IMR-90 (cell line): ENCODE measurements at regions not wholly inside any gene's neighbourhood (a gene's known extent, or its start where the extent isn't known, plus 50 kb on each side); places are given as distances from the start of the nearest gene placed in this dataset.

ENCODE experiments used
- ATAC-seq: fragments of 200-7000 bp; cut with Tn5 transposase; 2 replicates; pipeline ENCODE4 v1.9.1; 2020; ENCODE audit warnings: low read depth, mild to moderate bottlenecking, moderate library complexity
- BruUV-seq: library from RNA; stranded (reverse); fragments of 400-500 nt; replicated peaks from 2 replicates; lab custom pipeline; 2021; lab: Mats Ljungman, UMichigan
- CTCF ChIA-PET: fragments of 300-600 bp; formaldehyde crosslinking; extraction: SDS; loops from one replicate; lab custom pipeline; 2021; ENCODE audit warnings: antibody characterized with exemption; lab: Yijun Ruan, JAX
- POLR2A ChIA-PET: fragments of 300-600 bp; sonication (Branson Sonifier 250); formaldehyde crosslinking; loops from one replicate; lab custom pipeline; 2022; ENCODE audit warnings: antibody characterized with exemption; ENCODE audit not compliant: unreplicated experiment; lab: Charles Lee
- DNase-seq: peaks from one replicate; pipeline ENCODE4 v3.0.0; 2013
- H2AFZ ChIP-seq: replicated peaks from 2 replicates; pipeline ENCODE3; 2013; ENCODE audit warnings: low read length, mild to moderate bottlenecking; ENCODE audit not compliant: poor library complexity
- H2AK5ac ChIP-seq: 2 replicates; pipeline ENCODE4 v1.6.1; 2013; ENCODE audit warnings: low read depth, low read length, inconsistent platforms
- H2AK9ac ChIP-seq: replicated peaks from 2 replicates; pipeline ENCODE3; 2013; ENCODE audit warnings: mild to moderate bottlenecking, low read depth, low read length, moderate library complexity; ENCODE audit not compliant: poor library complexity
- H2BK120ac ChIP-seq: 2 replicates; pipeline ENCODE4 v1.6.1; 2013; ENCODE audit warnings: low read depth, low read length, inconsistent platforms
- H2BK15ac ChIP-seq: 3 replicates; pipeline ENCODE4 v1.6.1; 2013; ENCODE audit warnings: low read depth, low read length, inconsistent platforms
- H2BK20ac ChIP-seq: 2 replicates; pipeline ENCODE4 v1.6.1; 2013; ENCODE audit warnings: low read depth, mild to moderate bottlenecking, inconsistent platforms, low read length, moderate library complexity
- H2BK5ac ChIP-seq: 2 replicates; pipeline ENCODE4 v1.6.1; 2013; ENCODE audit warnings: mild to moderate bottlenecking, low read depth, low read length, inconsistent platforms; ENCODE audit not compliant: poor library complexity, severe bottlenecking
- H3K14ac ChIP-seq: replicated peaks from 2 replicates; pipeline ENCODE4 v1.6.1; 2013; ENCODE audit warnings: low read depth, low read length, inconsistent platforms
- H3K18ac ChIP-seq: 2 replicates; pipeline ENCODE4 v1.6.1; 2013; ENCODE audit warnings: low read depth, low read length, control low read depth
- H3K23ac ChIP-seq: 2 replicates; pipeline ENCODE4 v1.6.1; 2013; ENCODE audit warnings: low read depth, low read length, inconsistent platforms
- H3K27ac ChIP-seq: 2 replicates; pipeline ENCODE4 v1.5.1; 2013; ENCODE audit warnings: mild to moderate bottlenecking, control low read depth, low read length; ENCODE audit not compliant: insufficient read depth
- H3K27me3 ChIP-seq: 2 replicates; pipeline ENCODE4 v1.6.1; 2013; ENCODE audit warnings: low read length; ENCODE audit not compliant: control insufficient read depth, insufficient read depth
- H3K36me3 ChIP-seq: 2 replicates; pipeline ENCODE4 v1.6.1; 2013; ENCODE audit warnings: low read length, mixed read lengths; ENCODE audit not compliant: control insufficient read depth, insufficient read depth
- H3K4ac ChIP-seq: 2 replicates; pipeline ENCODE4 v1.6.1; 2013; ENCODE audit warnings: low read depth, low read length, inconsistent platforms
- H3K4me1 ChIP-seq: 2 replicates; pipeline ENCODE4 v1.6.1; 2013; ENCODE audit warnings: low read length, mixed read lengths; ENCODE audit not compliant: control insufficient read depth, insufficient read depth
- H3K4me2 ChIP-seq: 2 replicates; pipeline ENCODE4 v1.6.1; 2013; ENCODE audit warnings: low read depth, mild to moderate bottlenecking, control low read depth, low read length, moderate library complexity
- H3K4me3 ChIP-seq: 2 replicates; pipeline ENCODE4 v1.5.1; 2013; ENCODE audit warnings: low read depth, mild to moderate bottlenecking, control low read depth, low read length, moderate library complexity; ENCODE audit not compliant: insufficient read depth
- H3K56ac ChIP-seq: 2 replicates; pipeline ENCODE4 v1.6.1; 2013; ENCODE audit warnings: low read length, inconsistent platforms; ENCODE audit not compliant: insufficient read depth; ENCODE audit errors: extremely low read depth
- H3K79me1 ChIP-seq, 2 experiments: 2 replicates each; pipeline ENCODE4 v1.6.1; 2013; ENCODE audit warnings: low read length in 2 of 2, inconsistent platforms in 1 of 2, low read depth in 1 of 2
- H3K9ac ChIP-seq: 2 replicates; pipeline ENCODE4 v1.6.1; 2013; ENCODE audit warnings: low read depth, low read length, control low read depth
- H3K9me1 ChIP-seq: 2 replicates; pipeline ENCODE4 v1.6.1; 2013; ENCODE audit warnings: low read length, inconsistent platforms; ENCODE audit not compliant: insufficient read depth
- H3K9me3 ChIP-seq: 2 replicates; pipeline ENCODE4 v1.6.1; 2013; ENCODE audit warnings: low read length; ENCODE audit not compliant: control insufficient read depth, insufficient read depth
- H4K20me1 ChIP-seq: 2 replicates; pipeline ENCODE4 v1.6.1; 2013; ENCODE audit warnings: low read length, inconsistent platforms; ENCODE audit not compliant: insufficient read depth
- H4K5ac ChIP-seq: 2 replicates; pipeline ENCODE4 v1.6.1; 2013; ENCODE audit warnings: mild to moderate bottlenecking, low read depth, low read length, control low read depth
- H4K8ac ChIP-seq, 2 experiments: 2 replicates each; pipeline ENCODE4 v1.6.1; 2013; ENCODE audit warnings: low read depth in 2 of 2, low read length in 2 of 2, control low read depth in 1 of 2, inconsistent platforms in 1 of 2
- H4K91ac ChIP-seq: 2 replicates; pipeline ENCODE4 v1.6.1; 2013; ENCODE audit warnings: low read depth, low read length, inconsistent platforms; ENCODE audit not compliant: insufficient read depth
- BHLHE40 ChIP-seq: fragments of 150-350 bp; IDR thresholded peaks from 2 replicates; pipeline ENCODE4 v1.6.1; 2016; ENCODE audit warnings: mild to moderate bottlenecking, low read depth, low read length
- CEBPB ChIP-seq: IDR thresholded peaks from 2 replicates; pipeline ENCODE4 v1.6.1; 2012; ENCODE audit warnings: low read depth, low read length, improper control_type of control experiment
- FOS ChIP-seq: fragments of 150-350 bp; IDR thresholded peaks from 2 replicates; pipeline ENCODE4 v1.6.1; 2016; ENCODE audit warnings: low read depth, low read length
- MAFK ChIP-seq: IDR thresholded peaks from 2 replicates; pipeline ENCODE4 v1.6.1; 2012; ENCODE audit warnings: low read depth, low read length, improper control_type of control experiment
- MAZ ChIP-seq: IDR thresholded peaks from 2 replicates; pipeline ENCODE4 v1.6.1; 2012; ENCODE audit warnings: low read depth, mild to moderate bottlenecking, low read length, improper control_type of control experiment, moderate library complexity, borderline replicate concordance
- MXI1 ChIP-seq: IDR thresholded peaks from 2 replicates; pipeline ENCODE4 v1.6.1; 2012; ENCODE audit warnings: low read depth, mild to moderate bottlenecking, low read length, moderate library complexity, borderline replicate concordance
- RAD21 ChIP-seq: IDR thresholded peaks from 2 replicates; pipeline ENCODE4 v1.6.1; 2012; ENCODE audit warnings: low read length, improper control_type of control experiment
- RCOR1 ChIP-seq: IDR thresholded peaks from 2 replicates; pipeline ENCODE4 v1.6.1; 2012; ENCODE audit warnings: mild to moderate bottlenecking, low read length, improper control_type of control experiment; ENCODE audit not compliant: insufficient replicate concordance
- RFX5 ChIP-seq: IDR thresholded peaks from 2 replicates; pipeline ENCODE4 v1.8.0; 2012; ENCODE audit warnings: low read depth, mild to moderate bottlenecking, low read length, moderate library complexity
- SMC3 ChIP-seq: fragments of 150-350 bp; IDR thresholded peaks from 2 replicates; pipeline ENCODE4 v1.6.1; 2016; ENCODE audit warnings: low read depth, mild to moderate bottlenecking, antibody characterized with exemption, low read length, moderate library complexity
- WGBS, 2 experiments: methylation state at CpG; one replicate each; pipeline versions ENCODE4 v1.1.5 to v1.1.7; 2013; ENCODE audit warnings: missing lambda C conversion rate in 2 of 2; ENCODE audit not compliant: insufficient read length in 1 of 2; ENCODE audit errors: extremely low coverage in 2 of 2; 5-methylcytosine and 5-hydroxymethylcytosine counted together
- dilution Hi-C: fragments of 300-500 bp; cut with HindIII; formaldehyde crosslinking; loops from one replicate; pipeline ENCODE4 v1.14.3; 2018; ENCODE audit warnings: low sequenced_read_pairs; ENCODE audit not compliant: unreplicated experiment
- in situ Hi-C: fragments of 300-500 bp; cut with MboI; formaldehyde crosslinking; loops from 3 replicates; pipeline ENCODE4 v1.14.3; 2019; ENCODE audit warnings: low sequenced_read_pairs, inconsistent platforms, mixed read lengths
- intact Hi-C: fragments of 100-400 bp; cut with micrococcal nuclease; formaldehyde crosslinking; loops from 2 replicates; pipeline ENCODE4 v1.10.0; 2022
- TF ChIP-seq, protein P1 (sequence below): conservative IDR thresholded peaks from 2 replicates; pipeline ENCODE4 v1.5.1; 2012; ENCODE audit warnings: mild to moderate bottlenecking, low read depth, low read length, improper control_type of control experiment
- TF ChIP-seq, protein P2 (sequence below): fragments of 150-350 bp; IDR thresholded peaks from 2 replicates; pipeline ENCODE4 v1.6.1; 2016; ENCODE audit warnings: low read depth, mild to moderate bottlenecking, low read length, moderate library complexity, borderline replicate concordance
- TF ChIP-seq, protein P3 (sequence below): fragments of 150-350 bp; IDR thresholded peaks from 2 replicates; pipeline ENCODE4 v1.6.1; 2017; ENCODE audit warnings: mild to moderate bottlenecking, antibody characterized with exemption, low read length, low read depth

DNA sequence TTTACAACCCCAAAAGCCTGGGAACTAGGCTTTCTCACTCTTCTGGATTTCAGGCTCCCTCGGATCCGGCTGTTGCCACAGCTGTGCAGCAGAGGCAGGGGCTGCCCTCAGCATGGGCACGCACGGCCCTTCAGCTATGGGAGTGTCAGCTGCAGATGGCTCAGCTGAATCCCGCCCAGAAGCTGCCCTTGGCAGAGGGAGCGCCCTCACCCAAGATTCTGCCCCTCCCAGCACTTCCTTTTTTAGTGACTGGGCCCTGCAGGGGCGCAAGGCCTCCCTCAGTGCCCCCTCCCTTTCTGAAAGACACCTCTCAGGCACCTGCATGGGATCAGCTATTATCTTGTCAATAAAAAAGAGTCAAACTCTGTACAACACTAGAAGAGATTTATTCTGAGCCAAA, 67.9 kb upstream of the THBS2 start:
- DNase-seq, result no peak
- no peaks in the 10 kb centered on the region for H3K36me3 ChIP-seq
- BruUV-seq, result no TSS peak
- intact Hi-C loops, result no loop called here
- no peak overlapping the region for H3K56ac ChIP-seq
- no peak overlapping the region for H2BK120ac ChIP-seq
- no peaks in the 10 kb centered on the region for H4K20me1 ChIP-seq
- H3K9me1 ChIP-seq, result no peaks in the 10 kb centered on the region
- no peak overlapping the region for H2BK15ac ChIP-seq
- CTCF ChIA-PET, result no interaction called here
- dilution Hi-C loops, result no loop called here
- no peak overlapping the region for H2BK20ac ChIP-seq
- H4K91ac ChIP-seq, result no peak overlapping the region
- in situ Hi-C loops, result no loop called here
- H2BK5ac ChIP-seq, result no peak overlapping the region
- no peak overlapping the region for H2AFZ ChIP-seq
- POLR2A ChIA-PET, result no interaction called here
- H3K27me3 ChIP-seq, result no peaks in the 10 kb centered on the region; the same call in 1 of the 2 replicates
- H3K18ac ChIP-seq, result no peak overlapping the region
- no peak overlapping the region for H2AK9ac ChIP-seq
- no peak overlapping the region for H3K4me2 ChIP-seq
- TF ChIP-seq, protein P1, sequence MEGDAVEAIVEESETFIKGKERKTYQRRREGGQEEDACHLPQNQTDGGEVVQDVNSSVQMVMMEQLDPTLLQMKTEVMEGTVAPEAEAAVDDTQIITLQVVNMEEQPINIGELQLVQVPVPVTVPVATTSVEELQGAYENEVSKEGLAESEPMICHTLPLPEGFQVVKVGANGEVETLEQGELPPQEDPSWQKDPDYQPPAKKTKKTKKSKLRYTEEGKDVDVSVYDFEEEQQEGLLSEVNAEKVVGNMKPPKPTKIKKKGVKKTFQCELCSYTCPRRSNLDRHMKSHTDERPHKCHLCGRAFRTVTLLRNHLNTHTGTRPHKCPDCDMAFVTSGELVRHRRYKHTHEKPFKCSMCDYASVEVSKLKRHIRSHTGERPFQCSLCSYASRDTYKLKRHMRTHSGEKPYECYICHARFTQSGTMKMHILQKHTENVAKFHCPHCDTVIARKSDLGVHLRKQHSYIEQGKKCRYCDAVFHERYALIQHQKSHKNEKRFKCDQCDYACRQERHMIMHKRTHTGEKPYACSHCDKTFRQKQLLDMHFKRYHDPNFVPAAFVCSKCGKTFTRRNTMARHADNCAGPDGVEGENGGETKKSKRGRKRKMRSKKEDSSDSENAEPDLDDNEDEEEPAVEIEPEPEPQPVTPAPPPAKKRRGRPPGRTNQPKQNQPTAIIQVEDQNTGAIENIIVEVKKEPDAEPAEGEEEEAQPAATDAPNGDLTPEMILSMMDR, result no peak
- TF ChIP-seq RFX5, result no peak
- no peak for TF ChIP-seq RCOR1
- TF ChIP-seq, protein P2, sequence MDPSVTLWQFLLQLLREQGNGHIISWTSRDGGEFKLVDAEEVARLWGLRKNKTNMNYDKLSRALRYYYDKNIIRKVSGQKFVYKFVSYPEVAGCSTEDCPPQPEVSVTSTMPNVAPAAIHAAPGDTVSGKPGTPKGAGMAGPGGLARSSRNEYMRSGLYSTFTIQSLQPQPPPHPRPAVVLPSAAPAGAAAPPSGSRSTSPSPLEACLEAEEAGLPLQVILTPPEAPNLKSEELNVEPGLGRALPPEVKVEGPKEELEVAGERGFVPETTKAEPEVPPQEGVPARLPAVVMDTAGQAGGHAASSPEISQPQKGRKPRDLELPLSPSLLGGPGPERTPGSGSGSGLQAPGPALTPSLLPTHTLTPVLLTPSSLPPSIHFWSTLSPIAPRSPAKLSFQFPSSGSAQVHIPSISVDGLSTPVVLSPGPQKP, result no peak
- TF ChIP-seq, protein P3, sequence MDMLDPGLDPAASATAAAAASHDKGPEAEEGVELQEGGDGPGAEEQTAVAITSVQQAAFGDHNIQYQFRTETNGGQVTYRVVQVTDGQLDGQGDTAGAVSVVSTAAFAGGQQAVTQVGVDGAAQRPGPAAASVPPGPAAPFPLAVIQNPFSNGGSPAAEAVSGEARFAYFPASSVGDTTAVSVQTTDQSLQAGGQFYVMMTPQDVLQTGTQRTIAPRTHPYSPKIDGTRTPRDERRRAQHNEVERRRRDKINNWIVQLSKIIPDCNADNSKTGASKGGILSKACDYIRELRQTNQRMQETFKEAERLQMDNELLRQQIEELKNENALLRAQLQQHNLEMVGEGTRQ, result no peak
- no peak for TF ChIP-seq BHLHE40
- TF ChIP-seq FOS, result no peak
- TF ChIP-seq RAD21, result no peak
- no peak for TF ChIP-seq SMC3
- TF ChIP-seq MAZ, result no peak
- TF ChIP-seq MAFK, result no peak
- no peak for TF ChIP-seq MXI1
- TF ChIP-seq CEBPB, result no peak
- no peaks in the 10 kb centered on the region for H3K9me3 ChIP-seq
- H3K4me1 ChIP-seq, result peaks cover 2% of the 10 kb centered on the region; the same call in 1 of the 2 replicates
- ATAC-seq, result no peak
- no peak overlapping the region for H3K4me3 ChIP-seq
- no peak overlapping the region for H4K8ac ChIP-seq
- H3K4ac ChIP-seq, result no peak overlapping the region
- no peak overlapping the region for H3K23ac ChIP-seq
- WGBS, 2 experiments, result 83% methylated on average over 4 of the region's 7 CpGs; no CpG with 5 or more reads in 1 of the 2 experiments
- no peak overlapping the region for H4K5ac ChIP-seq
- H3K27ac ChIP-seq, result no peak overlapping the region
- no peak overlapping the region for H3K14ac ChIP-seq
- H3K9ac ChIP-seq, result no peak overlapping the region
- no peak overlapping the region for H2AK5ac ChIP-seq
- H3K79me1 ChIP-seq, result no peaks in the 10 kb centered on the region
